Loucy (cell line): ENCODE measurements at regions not wholly inside any gene's neighbourhood (a gene's known extent, or its start where the extent isn't known, plus 50 kb on each side); places are given as distances from the start of the nearest gene placed in this dataset.

ENCODE experiments used
- H2AFZ ChIP-seq: fragments of 200-600 bp; sonication (generic); 2 replicates; pipeline ENCODE4 v1.6.0; 2016; ENCODE audit warnings: antibody characterized with exemption, mild to moderate bottlenecking, low read length, moderate library complexity
- H3F3A ChIP-seq: fragments of 200-600 bp; 2 replicates; pipeline ENCODE4 v1.6.0; 2016; ENCODE audit warnings: antibody characterized with exemption, low read depth, mild to moderate bottlenecking
- H3K27me3 ChIP-seq: fragments of 200-600 bp; sonication (generic); 2 replicates; pipeline ENCODE4 v1.6.1; 2014; ENCODE audit warnings: low read length, mild to moderate bottlenecking; ENCODE audit not compliant: insufficient read depth, poor library complexity, severe bottlenecking
- H3K36me3 ChIP-seq: fragments of 200-600 bp; sonication (generic); 2 replicates; pipeline ENCODE4 v1.6.1; 2016; ENCODE audit warnings: low read length; ENCODE audit not compliant: insufficient read depth
- H3K4me1 ChIP-seq: fragments of 200-600 bp; sonication (generic); 2 replicates; pipeline ENCODE4 v1.5.1; 2014; ENCODE audit warnings: low read length, mild to moderate bottlenecking; ENCODE audit not compliant: insufficient read depth, poor library complexity, severe bottlenecking
- H3K4me2 ChIP-seq: fragments of 200-600 bp; sonication (generic); 2 replicates; pipeline ENCODE4 v1.6.0; 2014; ENCODE audit warnings: antibody characterized with exemption, low read length, low read depth, mild to moderate bottlenecking; ENCODE audit not compliant: poor library complexity, severe bottlenecking
- H3K4me3 ChIP-seq: fragments of 200-600 bp; sonication (generic); 2 replicates; pipeline ENCODE4 v1.5.1; 2014; ENCODE audit warnings: low read length, mild to moderate bottlenecking, mixed read lengths; ENCODE audit not compliant: poor library complexity, severe bottlenecking
- H3K79me2 ChIP-seq: fragments of 200-600 bp; sonication (generic); 2 replicates; pipeline ENCODE4 v1.6.1; 2014; ENCODE audit warnings: low read length; ENCODE audit not compliant: insufficient read depth
- H3K9ac ChIP-seq: fragments of 200-600 bp; sonication (generic); 2 replicates; pipeline ENCODE4 v1.6.0; 2014; ENCODE audit warnings: mild to moderate bottlenecking, low read depth, low read length, moderate library complexity; ENCODE audit not compliant: poor library complexity, severe bottlenecking
- H3K9me2 ChIP-seq: fragments of 200-600 bp; sonication (generic); replicated peaks from 2 replicates; pipeline ENCODE4 v1.6.1; 2016; ENCODE audit warnings: low read depth, low read length, mixed read lengths
- H3K9me3 ChIP-seq: fragments of 200-600 bp; sonication (generic); 2 replicates; pipeline ENCODE4 v1.6.1; 2014; ENCODE audit warnings: mild to moderate bottlenecking, antibody characterized with exemption, low read length, low read depth; ENCODE audit not compliant: insufficient read depth
- H4K20me1 ChIP-seq: fragments of 200-600 bp; sonication (generic); 2 replicates; pipeline ENCODE4 v1.6.0; 2014; ENCODE audit warnings: antibody characterized with exemption, low read length, mild to moderate bottlenecking; ENCODE audit not compliant: insufficient read depth, poor library complexity, severe bottlenecking
- EZH2phosphoT487 ChIP-seq: fragments of 200-600 bp; IDR thresholded peaks from 2 replicates; pipeline ENCODE4 v1.6.1; 2018; ENCODE audit warnings: antibody characterized with exemption, mild to moderate bottlenecking, moderate library complexity, borderline replicate concordance
- TF ChIP-seq, protein P1 (sequence below): fragments of 200-600 bp; sonication (generic); conservative IDR thresholded peaks from 2 replicates; pipeline ENCODE4 v1.5.1; 2014; ENCODE audit warnings: mild to moderate bottlenecking, antibody characterized with exemption, low read length

- Histone ChIP-seq H3K9me2 (no peaks in the 10 kb centered on the region), H3K36me3 (no peaks in the 10 kb centered on the region), H3K9me3 (no peaks in the 10 kb centered on the region), H2AFZ (no peak overlapping the region), H3K9ac (no peak overlapping the region), H3K4me2 (no peak overlapping the region), H4K20me1 (no peaks in the 10 kb centered on the region), H3K79me2 (no peaks in the 10 kb centered on the region), H3K4me1 (no peaks in the 10 kb centered on the region), H3K4me3 (no peak overlapping the region), H3F3A (no peaks in the 10 kb centered on the region), H3K27me3 (no peaks in the 10 kb centered on the region)
- TF ChIP-seq EZH2phosphoT487, result no peak
- TF ChIP-seq, protein P1, sequence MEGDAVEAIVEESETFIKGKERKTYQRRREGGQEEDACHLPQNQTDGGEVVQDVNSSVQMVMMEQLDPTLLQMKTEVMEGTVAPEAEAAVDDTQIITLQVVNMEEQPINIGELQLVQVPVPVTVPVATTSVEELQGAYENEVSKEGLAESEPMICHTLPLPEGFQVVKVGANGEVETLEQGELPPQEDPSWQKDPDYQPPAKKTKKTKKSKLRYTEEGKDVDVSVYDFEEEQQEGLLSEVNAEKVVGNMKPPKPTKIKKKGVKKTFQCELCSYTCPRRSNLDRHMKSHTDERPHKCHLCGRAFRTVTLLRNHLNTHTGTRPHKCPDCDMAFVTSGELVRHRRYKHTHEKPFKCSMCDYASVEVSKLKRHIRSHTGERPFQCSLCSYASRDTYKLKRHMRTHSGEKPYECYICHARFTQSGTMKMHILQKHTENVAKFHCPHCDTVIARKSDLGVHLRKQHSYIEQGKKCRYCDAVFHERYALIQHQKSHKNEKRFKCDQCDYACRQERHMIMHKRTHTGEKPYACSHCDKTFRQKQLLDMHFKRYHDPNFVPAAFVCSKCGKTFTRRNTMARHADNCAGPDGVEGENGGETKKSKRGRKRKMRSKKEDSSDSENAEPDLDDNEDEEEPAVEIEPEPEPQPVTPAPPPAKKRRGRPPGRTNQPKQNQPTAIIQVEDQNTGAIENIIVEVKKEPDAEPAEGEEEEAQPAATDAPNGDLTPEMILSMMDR, result no peak
Measured at GRCh38 chr4:43244688-43245382, 352.3 kb downstream of the GRXCR1 start.

- no peaks in the 10 kb centered on the region for H3K9me3 ChIP-seq
Measured at GRCh38 chr4:43251841-43252240, 359.3 kb downstream of the GRXCR1 start.

DNA sequence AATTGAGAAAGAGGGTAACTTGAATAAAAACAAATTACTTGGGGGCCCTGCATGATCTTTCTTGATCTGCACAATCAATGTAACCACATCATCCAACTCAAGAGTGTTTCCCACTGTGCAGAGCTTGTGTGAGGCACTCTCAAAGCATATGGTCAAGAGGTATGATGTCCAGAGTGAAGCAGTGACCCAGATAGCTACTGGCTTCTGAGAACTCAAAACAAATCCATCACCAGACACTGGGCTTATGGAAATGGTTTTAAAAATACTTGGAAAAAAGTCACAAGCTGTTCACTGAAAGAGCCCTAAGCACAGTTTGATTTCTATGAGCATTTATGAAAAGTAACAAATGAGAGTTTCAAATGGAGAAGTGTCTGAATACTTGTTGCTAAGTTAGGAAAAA is 361.0 kb downstream of the GRXCR1 start:
- TF ChIP-seq, protein P1, result no peak
- no peak for TF ChIP-seq EZH2phosphoT487
- Histone ChIP-seq H3K4me1 (no peaks in the 10 kb centered on the region), H3K36me3 (no peaks in the 10 kb centered on the region), H3K4me2 (no peak overlapping the region), H3K9me3 (no peaks in the 10 kb centered on the region), H3K27me3 (no peaks in the 10 kb centered on the region), H3F3A (no peaks in the 10 kb centered on the region), H3K9ac (no peak overlapping the region), H4K20me1 (no peaks in the 10 kb centered on the region), H3K9me2 (no peaks in the 10 kb centered on the region), H3K79me2 (no peaks in the 10 kb centered on the region), H3K4me3 (no peak overlapping the region), H2AFZ (no peak overlapping the region)

More at GRCh38 chr4:43251841-43252240, 359.3 kb downstream of the GRXCR1 start:
- no peaks in the 10 kb centered on the region for H3K79me2 ChIP-seq
- no peak for TF ChIP-seq EZH2phosphoT487
- TF ChIP-seq, protein P1, result no peak
- H3K4me3 ChIP-seq, result no peak overlapping the region
- no peaks in the 10 kb centered on the region for H3K36me3 ChIP-seq
- no peak overlapping the region for H3K4me2 ChIP-seq
- H3K4me1 ChIP-seq, result no peaks in the 10 kb centered on the region
- no peaks in the 10 kb centered on the region for H3K9me2 ChIP-seq
- no peaks in the 10 kb centered on the region for H4K20me1 ChIP-seq
- no peak overlapping the region for H2AFZ ChIP-seq
- no peak overlapping the region for H3K9ac ChIP-seq
- no peaks in the 10 kb centered on the region for H3K27me3 ChIP-seq
- no peaks in the 10 kb centered on the region for H3F3A ChIP-seq
